ENCODE measurements at regions not wholly inside any gene's neighbourhood (a gene's known extent, or its start where the extent isn't known, plus 50 kb on each side); places are given as distances from the start of the nearest gene placed in this dataset.
A peak's percentile ranks its signal among the peaks of the same experiment; 100 is the strongest.

- Histone ChIP-seq H3K27ac (ENCODE audit: low read depth in 1 of 2, low read length in 2 of 2) (no peak overlapping the region), H2AFZ (ENCODE audit: insufficient read depth, low read depth, low read length, poor library complexity, severe bottlenecking) (peak overlapping the region; percentile 30), H3K36me3 (replicated peaks in 1 of 2; ENCODE audit: control insufficient read depth in 1 of 2, insufficient read depth in 2 of 2, low read length in 2 of 2) (no peaks in the 10 kb centered on the region), H4K20me1 (ENCODE audit: insufficient read depth, low read length) (no peaks in the 10 kb centered on the region), H3K4me2 (replicated peaks; ENCODE audit: extremely low read depth, low read length, poor library complexity, severe bottlenecking) (no peak overlapping the region), H3K79me2 (ENCODE audit: insufficient read depth, low read length) (no peaks in the 10 kb centered on the region), H3K4me3 (replicated peaks in 1 of 3; ENCODE audit: low read depth in 2 of 3, low read length in 3 of 3) (no peak overlapping the region), H3K4me1 (ENCODE audit: control insufficient read depth in 1 of 2, insufficient read depth in 2 of 2, low read length in 2 of 2) (peaks cover 25 to 28% of the 10 kb centered on the region in 2 donors), H3K27me3 (ENCODE audit: control insufficient read depth in 2 of 2, insufficient read depth in 2 of 2, low read length in 2 of 2) (no peaks in the 10 kb centered on the region), H3K9me3 (replicated peaks in 1 of 2; ENCODE audit: control insufficient read depth in 1 of 2, insufficient read depth in 1 of 2, low read length in 2 of 2) (peaks cover 0 to 8% of the 10 kb centered on the region in 2 donors), H3K9ac (ENCODE audit: insufficient read depth, low read length, poor library complexity, severe bottlenecking) (no peak overlapping the region)
- H3K4me1 Mint-ChIP-seq, result peaks cover 24% of the 10 kb centered on the region
- TF ChIP-seq CTCF (IDR thresholded peaks at IDR 0.05), result no peak
- WGBS (ENCODE audit: insufficient coverage), result no CpG with 5 or more reads among the region's 6 CpGs
- no peak overlapping the region for H3K27ac Mint-ChIP-seq
- peaks cover 0 to 1% (median 0%) of the 10 kb centered on the region in 3 donors for H3K27me3 Mint-ChIP-seq (ENCODE audit: low read depth in 3 of 3)
- H3K4me3 Mint-ChIP-seq, result no peak overlapping the region
- DNase-seq, result no peak
- H3K36me3 Mint-ChIP-seq, result peaks cover 0 to 3% of the 10 kb centered on the region in 2 donors
- intact Hi-C loops (cut with micrococcal nuclease), result no loop called here
- H3K9me3 Mint-ChIP-seq, result peaks cover 0 to 11% (median 8%) of the 10 kb centered on the region in 7 donors
Observed at GRCh38 chr4:82219346-82219745, 154.4 kb downstream of the HNRNPD start.

- Histone ChIP-seq H3K27me3 (ENCODE audit: control insufficient read depth in 2 of 2, insufficient read depth in 2 of 2, low read length in 2 of 2) (no peaks in the 10 kb centered on the region), H3K4me3 (replicated peaks in 1 of 3; ENCODE audit: low read depth in 2 of 3, low read length in 3 of 3) (no peak overlapping the region), H4K20me1 (ENCODE audit: insufficient read depth, low read length) (no peaks in the 10 kb centered on the region), H3K4me1 (ENCODE audit: control insufficient read depth in 1 of 2, insufficient read depth in 2 of 2, low read length in 2 of 2) (peaks cover 13 to 16% of the 10 kb centered on the region in 2 donors), H3K9me3 (replicated peaks in 1 of 2; ENCODE audit: control insufficient read depth in 1 of 2, insufficient read depth in 1 of 2, low read length in 2 of 2) (peaks cover 0 to 8% of the 10 kb centered on the region in 2 donors), H3K4me2 (replicated peaks; ENCODE audit: extremely low read depth, low read length, poor library complexity, severe bottlenecking) (no peak overlapping the region), H2AFZ (ENCODE audit: insufficient read depth, low read depth, low read length, poor library complexity, severe bottlenecking) (no peak overlapping the region), H3K79me2 (ENCODE audit: insufficient read depth, low read length) (no peaks in the 10 kb centered on the region), H3K27ac (ENCODE audit: low read depth in 1 of 2, low read length in 2 of 2) (no peak overlapping the region), H3K36me3 (replicated peaks in 1 of 2; ENCODE audit: control insufficient read depth in 1 of 2, insufficient read depth in 2 of 2, low read length in 2 of 2) (no peaks in the 10 kb centered on the region), H3K9ac (ENCODE audit: insufficient read depth, low read length, poor library complexity, severe bottlenecking) (no peak overlapping the region)
- WGBS (ENCODE audit: insufficient coverage), result 79% methylated on average over 2 of the region's 3 CpGs
- no peak for DNase-seq
- H3K9me3 Mint-ChIP-seq, result peaks cover 0 to 11% (median 8%) of the 10 kb centered on the region in 7 donors
- peak; percentile 16 for TF ChIP-seq CTCF (IDR thresholded peaks at IDR 0.05)
- no peak overlapping the region for H3K27ac Mint-ChIP-seq
- peaks cover 18% of the 10 kb centered on the region for H3K4me1 Mint-ChIP-seq
- peaks cover 0 to 1% (median 0%) of the 10 kb centered on the region in 3 donors for H3K27me3 Mint-ChIP-seq (ENCODE audit: low read depth in 3 of 3)
- intact Hi-C loops (cut with micrococcal nuclease), result no loop called here
- peaks cover 0 to 3% of the 10 kb centered on the region in 2 donors for H3K36me3 Mint-ChIP-seq
- H3K4me3 Mint-ChIP-seq, result no peak overlapping the region
Observed at GRCh38 chr4:82217986-82218715, 155.6 kb downstream of the HNRNPD start.

Measured in CD14-positive monocyte (primary cell).